ENCODE measurements at regions not wholly inside any gene's neighbourhood (a gene's known extent, or its start where the extent isn't known, plus 50 kb on each side); places are given as distances from the start of the nearest gene placed in this dataset.
"Not testable (repeated sequence)": the region's sequence is repeated elsewhere in the genome, so short reads cannot be mapped to it uniquely, and the experiment has no call there.

- Histone ChIP-seq H3K36me3 (ENCODE audit: control insufficient read depth in 3 of 3, insufficient read depth in 3 of 3, low read length in 3 of 3) (no peaks in the 10 kb centered on the region), H3K9me3 (ENCODE audit: control insufficient read depth in 3 of 3, low read length in 3 of 3) (no peaks in the 10 kb centered on the region), H3K4me3 (ENCODE audit: low read length in 3 of 3) (no peak overlapping the region), H3K27ac (ENCODE audit: low read depth, low read length) (no peak overlapping the region), H3K4me1 (ENCODE audit: control insufficient read depth in 3 of 3, insufficient read depth in 3 of 3, low read length in 3 of 3) (peaks cover 3 to 6% (median 6%) of the 10 kb centered on the region in 3 donors), H3K27me3 (ENCODE audit: control insufficient read depth in 3 of 3, insufficient read depth in 3 of 3, low read length in 3 of 3) (no peaks in the 10 kb centered on the region), H3K9ac (ENCODE audit: low read depth in 1 of 3, low read length in 3 of 3) (no peak overlapping the region)
These were observed 100.3 kb upstream of the ANK3 start for GRCh38 chr10:60490013-60490412.

DNA sequence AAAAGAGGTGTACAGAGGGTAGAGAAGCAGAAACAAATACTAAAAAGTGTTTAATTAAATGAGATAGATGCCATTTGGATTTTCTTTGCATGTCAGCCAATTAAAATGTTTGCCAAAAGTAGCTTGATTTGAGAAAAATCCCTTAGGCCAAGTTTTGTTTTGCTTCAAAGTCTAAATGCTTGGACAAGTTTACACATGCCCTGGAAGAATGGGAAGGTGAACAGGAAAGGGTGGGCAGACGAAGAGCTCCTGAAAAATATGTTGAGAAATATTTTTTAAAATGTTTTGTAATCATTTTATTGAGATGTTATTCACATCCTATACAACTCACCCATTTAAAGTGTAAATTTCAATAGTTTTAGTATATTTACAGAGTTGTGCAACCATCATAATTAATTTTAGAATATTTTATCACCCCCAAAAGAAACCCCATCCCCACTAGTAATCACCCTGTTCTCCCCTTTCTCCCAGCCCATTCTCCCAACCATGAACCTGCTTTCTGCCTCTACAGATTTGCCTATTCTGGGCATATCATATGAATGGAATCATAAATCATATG, 98.5 kb upstream of the ANK3 start:
- no peaks in the 10 kb centered on the region for H3K27me3 ChIP-seq (ENCODE audit: control insufficient read depth in 3 of 3, insufficient read depth in 3 of 3, low read length in 3 of 3)
- no peak overlapping the region for H3K9ac ChIP-seq (ENCODE audit: low read depth in 1 of 3, low read length in 3 of 3)
- no peaks in the 10 kb centered on the region for H3K9me3 ChIP-seq (ENCODE audit: control insufficient read depth in 3 of 3, low read length in 3 of 3)
- no peak overlapping the region for H3K4me3 ChIP-seq (ENCODE audit: low read length in 3 of 3)
- H3K36me3 ChIP-seq (ENCODE audit: control insufficient read depth in 3 of 3, insufficient read depth in 3 of 3, low read length in 3 of 3) = no peaks in the 10 kb centered on the region
- peaks cover 3 to 6% (median 6%) of the 10 kb centered on the region in 3 donors for H3K4me1 ChIP-seq (ENCODE audit: control insufficient read depth in 3 of 3, insufficient read depth in 3 of 3, low read length in 3 of 3)
- no peak overlapping the region for H3K27ac ChIP-seq (ENCODE audit: low read depth, low read length)

GRCh38 chr10:60487543-60487942, 97.9 kb upstream of the ANK3 start:
- no peak overlapping the region for H3K9ac ChIP-seq (ENCODE audit: low read depth in 1 of 3, low read length in 3 of 3)
- H3K4me3 ChIP-seq (ENCODE audit: low read length in 3 of 3) = no peak overlapping the region
- no peaks in the 10 kb centered on the region for H3K36me3 ChIP-seq (ENCODE audit: control insufficient read depth in 3 of 3, insufficient read depth in 3 of 3, low read length in 3 of 3)
- no peaks in the 10 kb centered on the region for H3K27me3 ChIP-seq (ENCODE audit: control insufficient read depth in 3 of 3, insufficient read depth in 3 of 3, low read length in 3 of 3)
- peaks cover 3 to 6% (median 6%) of the 10 kb centered on the region in 3 donors for H3K4me1 ChIP-seq (ENCODE audit: control insufficient read depth in 3 of 3, insufficient read depth in 3 of 3, low read length in 3 of 3)
- H3K27ac ChIP-seq (ENCODE audit: low read depth, low read length) = no peak overlapping the region
- no peaks in the 10 kb centered on the region for H3K9me3 ChIP-seq (ENCODE audit: control insufficient read depth in 3 of 3, low read length in 3 of 3)

DNA sequence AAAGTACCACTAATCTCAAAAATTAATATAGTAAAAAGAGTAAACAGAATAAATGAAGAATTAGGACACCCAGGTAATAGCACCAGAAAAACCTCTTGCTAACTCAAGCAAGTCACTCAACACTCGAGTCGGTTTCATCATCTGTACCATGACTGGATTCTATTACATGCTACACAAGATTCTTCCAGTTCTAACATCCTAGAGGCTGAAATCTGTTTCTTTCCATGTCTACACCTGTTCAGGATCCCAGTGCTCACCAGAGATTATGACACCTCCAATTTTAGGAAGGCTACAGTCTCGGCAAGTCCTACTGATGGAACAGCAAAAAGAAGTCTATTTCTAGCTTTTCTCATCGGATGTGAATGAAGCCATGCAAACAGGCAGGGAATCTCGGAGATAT, 95.3 kb upstream of the ANK3 start:
- no peaks in the 10 kb centered on the region for H3K36me3 ChIP-seq (ENCODE audit: control insufficient read depth in 3 of 3, insufficient read depth in 3 of 3, low read length in 3 of 3)
- H3K9ac ChIP-seq (ENCODE audit: low read depth in 1 of 3, low read length in 3 of 3) = no peak overlapping the region
- H3K4me3 ChIP-seq (ENCODE audit: low read length in 3 of 3) = no peak overlapping the region
- peaks cover 3 to 9% (median 5%) of the 10 kb centered on the region in 3 donors for H3K4me1 ChIP-seq (ENCODE audit: control insufficient read depth in 3 of 3, insufficient read depth in 3 of 3, low read length in 3 of 3)
- H3K27me3 ChIP-seq (ENCODE audit: control insufficient read depth in 3 of 3, insufficient read depth in 3 of 3, low read length in 3 of 3) = no peaks in the 10 kb centered on the region
- no peaks in the 10 kb centered on the region for H3K9me3 ChIP-seq (ENCODE audit: control insufficient read depth in 3 of 3, low read length in 3 of 3)
- H3K27ac ChIP-seq (ENCODE audit: low read depth, low read length) = no peak overlapping the region

DNA sequence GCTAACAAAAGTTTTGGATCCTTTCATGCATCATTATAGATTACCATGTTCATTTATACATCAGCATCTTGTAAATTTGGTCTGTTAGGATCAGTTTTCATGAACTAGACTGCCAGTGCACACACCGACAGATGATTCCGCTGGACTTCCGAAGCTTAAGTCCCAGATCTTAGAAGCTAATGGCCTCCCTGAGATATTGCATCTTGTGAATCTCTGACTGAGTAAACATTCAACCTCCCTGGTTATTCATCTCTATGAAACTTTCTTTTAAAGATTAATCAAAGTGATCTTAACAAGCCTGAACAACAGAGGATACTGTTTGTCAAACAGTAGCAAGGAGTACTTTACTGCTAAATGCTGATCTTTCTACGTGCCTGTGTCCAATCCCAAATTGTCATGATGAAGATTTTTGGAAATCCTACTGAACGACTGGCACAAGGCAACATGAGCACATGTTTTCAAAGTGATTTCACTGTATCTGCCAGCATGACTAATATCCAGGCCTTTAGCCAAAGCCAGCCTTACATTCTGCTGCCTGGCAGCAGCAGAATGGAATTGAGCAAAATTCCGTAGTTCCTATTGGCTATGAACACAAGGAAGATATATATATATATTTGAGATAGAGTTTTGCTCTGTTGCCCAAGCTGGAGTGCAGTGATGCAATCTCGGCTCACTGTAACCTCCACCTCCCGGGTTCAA, 91.3 kb upstream of the ANK3 start:
- Histone ChIP-seq H3K4me3 (ENCODE audit: low read length in 3 of 3) (no peak overlapping the region), H3K27ac (ENCODE audit: low read depth, low read length) (no peak overlapping the region), H3K36me3 (ENCODE audit: control insufficient read depth in 3 of 3, insufficient read depth in 3 of 3, low read length in 3 of 3) (no peaks in the 10 kb centered on the region), H3K9ac (ENCODE audit: low read depth in 1 of 3, low read length in 3 of 3) (no peak overlapping the region), H3K27me3 (ENCODE audit: control insufficient read depth in 3 of 3, insufficient read depth in 3 of 3, low read length in 3 of 3) (no peaks in the 10 kb centered on the region), H3K4me1 (ENCODE audit: control insufficient read depth in 3 of 3, insufficient read depth in 3 of 3, low read length in 3 of 3) (peaks cover 3 to 5% (median 3%) of the 10 kb centered on the region in 3 donors), H3K9me3 (ENCODE audit: control insufficient read depth in 3 of 3, low read length in 3 of 3) (no peaks in the 10 kb centered on the region)

DNA sequence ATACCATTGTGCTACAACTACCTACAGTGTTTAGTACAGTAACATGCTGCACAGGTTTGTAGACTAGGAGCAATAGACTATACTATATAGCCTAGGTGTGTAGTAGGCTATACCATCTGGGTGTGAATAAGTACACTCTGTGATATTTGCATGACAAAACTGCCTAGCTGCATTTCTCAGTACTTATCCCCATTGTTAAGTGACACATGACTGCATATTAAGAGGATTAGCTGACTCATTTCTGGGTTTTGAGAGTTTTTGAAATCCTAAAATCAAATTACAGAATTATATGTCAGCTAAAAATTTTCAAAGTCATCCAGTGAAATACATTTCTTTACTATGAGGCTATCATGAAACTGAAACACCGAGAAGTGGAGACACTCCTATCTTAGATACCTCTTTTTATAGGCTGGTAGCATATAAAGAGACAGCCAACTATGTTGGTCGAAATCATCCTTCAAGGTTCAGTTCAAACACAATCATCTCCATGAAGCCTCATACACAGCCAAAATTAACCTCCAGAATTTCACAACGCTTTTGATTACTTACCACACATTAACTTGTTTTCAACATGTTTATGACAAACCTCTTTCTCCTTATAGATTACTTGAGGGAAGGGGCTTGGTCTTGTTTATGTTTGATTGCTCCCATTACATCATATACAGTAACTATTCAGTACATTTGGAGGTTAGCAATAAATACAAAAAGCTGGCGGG, 89.8 kb upstream of the ANK3 start:
- no peak overlapping the region for H3K9ac ChIP-seq (ENCODE audit: low read depth in 1 of 3, low read length in 3 of 3)
- no peak overlapping the region for H3K27ac ChIP-seq (ENCODE audit: low read depth, low read length)
- H3K27me3 ChIP-seq (ENCODE audit: control insufficient read depth in 3 of 3, insufficient read depth in 3 of 3, low read length in 3 of 3) = no peaks in the 10 kb centered on the region
- no peaks in the 10 kb centered on the region for H3K36me3 ChIP-seq (ENCODE audit: control insufficient read depth in 3 of 3, insufficient read depth in 3 of 3, low read length in 3 of 3)
- no peak overlapping the region for H3K4me3 ChIP-seq (ENCODE audit: low read length in 3 of 3)
- H3K4me1 ChIP-seq (ENCODE audit: control insufficient read depth in 3 of 3, insufficient read depth in 3 of 3, low read length in 3 of 3) = peaks cover 0 to 5% (median 0%) of the 10 kb centered on the region in 3 donors
- no peaks in the 10 kb centered on the region for H3K9me3 ChIP-seq (ENCODE audit: control insufficient read depth in 3 of 3, low read length in 3 of 3)

DNA sequence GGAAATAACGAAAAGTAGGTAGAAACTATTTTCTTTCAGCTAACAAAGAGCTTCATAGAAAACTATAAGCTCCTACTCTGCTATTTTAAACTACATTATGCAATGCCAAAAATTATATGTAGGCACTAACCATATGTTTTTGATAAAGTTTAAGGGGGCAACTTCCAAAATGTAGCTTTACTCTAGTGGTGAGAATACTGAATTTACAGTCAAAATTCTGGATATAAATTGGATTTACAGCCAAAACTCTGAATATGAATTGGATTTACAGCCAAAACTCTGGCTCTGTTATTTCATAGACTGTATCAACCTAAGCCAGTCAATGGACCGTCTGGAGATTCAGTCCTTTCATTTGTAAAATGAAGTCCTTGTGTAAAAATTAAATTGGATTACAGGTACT, 86.8 kb upstream of the ANK3 start:
- no peak overlapping the region for H3K9ac ChIP-seq (ENCODE audit: low read depth in 1 of 3, low read length in 3 of 3)
- peaks cover 0 to 5% (median 0%) of the 10 kb centered on the region in 3 donors for H3K4me1 ChIP-seq (ENCODE audit: control insufficient read depth in 3 of 3, insufficient read depth in 3 of 3, low read length in 3 of 3)
- H3K36me3 ChIP-seq (ENCODE audit: control insufficient read depth in 3 of 3, insufficient read depth in 3 of 3, low read length in 3 of 3) = no peaks in the 10 kb centered on the region
- H3K4me3 ChIP-seq (ENCODE audit: low read length in 3 of 3) = no peak overlapping the region
- no peaks in the 10 kb centered on the region for H3K27me3 ChIP-seq (ENCODE audit: control insufficient read depth in 3 of 3, insufficient read depth in 3 of 3, low read length in 3 of 3)
- H3K27ac ChIP-seq (ENCODE audit: low read depth, low read length) = no peak overlapping the region
- no peaks in the 10 kb centered on the region for H3K9me3 ChIP-seq (ENCODE audit: control insufficient read depth in 3 of 3, low read length in 3 of 3)

DNA sequence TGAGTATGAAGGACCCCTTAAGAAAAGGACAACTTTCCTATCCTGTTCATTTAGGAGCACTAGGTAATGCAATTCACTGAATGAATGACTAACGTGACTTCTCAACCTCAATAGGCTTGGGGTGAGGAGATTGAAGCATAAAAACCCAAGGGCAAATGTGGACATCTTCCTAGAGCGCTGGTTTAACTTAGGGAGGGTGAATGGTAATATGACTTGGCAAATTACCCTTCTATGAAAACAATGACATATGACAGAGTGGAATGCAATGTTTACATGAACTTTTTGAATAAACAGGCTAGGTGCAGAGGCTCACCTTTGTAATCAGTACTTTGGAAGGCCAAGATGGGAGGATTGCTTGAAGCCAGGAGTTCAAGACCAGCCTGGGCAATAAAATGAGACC, 83.9 kb upstream of the ANK3 start:
- Histone ChIP-seq H3K9me3 (ENCODE audit: control insufficient read depth in 3 of 3, low read length in 3 of 3) (no peaks in the 10 kb centered on the region), H3K36me3 (ENCODE audit: control insufficient read depth in 3 of 3, insufficient read depth in 3 of 3, low read length in 3 of 3) (no peaks in the 10 kb centered on the region), H3K27ac (ENCODE audit: low read depth, low read length) (no peak overlapping the region), H3K4me1 (ENCODE audit: control insufficient read depth in 3 of 3, insufficient read depth in 3 of 3, low read length in 3 of 3) (no peaks in the 10 kb centered on the region), H3K27me3 (ENCODE audit: control insufficient read depth in 3 of 3, insufficient read depth in 3 of 3, low read length in 3 of 3) (no peaks in the 10 kb centered on the region), H3K4me3 (ENCODE audit: low read length in 3 of 3) (no peak overlapping the region), H3K9ac (ENCODE audit: low read depth in 1 of 3, low read length in 3 of 3) (no peak overlapping the region)

GRCh38 chr10:60470091-60470490, 80.4 kb upstream of the ANK3 start:
- Histone ChIP-seq H3K27ac (ENCODE audit: low read depth, low read length) (no peak overlapping the region), H3K4me3 (ENCODE audit: low read length in 3 of 3) (no peak overlapping the region), H3K36me3 (ENCODE audit: control insufficient read depth in 3 of 3, insufficient read depth in 3 of 3, low read length in 3 of 3) (no peaks in the 10 kb centered on the region), H3K9me3 (ENCODE audit: control insufficient read depth in 3 of 3, low read length in 3 of 3) (no peaks in the 10 kb centered on the region), H3K9ac (ENCODE audit: low read depth in 1 of 3, low read length in 3 of 3) (no peak overlapping the region), H3K27me3 (ENCODE audit: control insufficient read depth in 3 of 3, insufficient read depth in 3 of 3, low read length in 3 of 3) (no peaks in the 10 kb centered on the region), H3K4me1 (ENCODE audit: control insufficient read depth in 3 of 3, insufficient read depth in 3 of 3, low read length in 3 of 3) (no peaks in the 10 kb centered on the region)

DNA sequence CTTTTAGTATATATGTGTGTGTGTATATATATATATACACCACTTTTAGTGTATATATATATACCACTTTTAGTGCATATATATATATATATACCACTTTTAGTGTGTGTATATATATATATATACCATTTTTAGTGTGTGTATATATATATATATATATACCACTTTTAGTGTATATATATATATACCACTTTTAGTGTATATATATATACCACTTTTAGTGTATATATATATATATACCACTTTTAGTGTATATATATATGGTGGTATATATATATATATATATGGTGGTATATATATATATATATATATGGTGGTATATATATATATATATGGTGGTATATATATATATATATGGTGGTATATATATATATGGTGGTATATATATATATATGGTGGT, 79.5 kb upstream of the ANK3 start:
- not testable (repeated sequence) for H3K27ac ChIP-seq (ENCODE audit: low read depth, low read length); H3K9ac ChIP-seq (ENCODE audit: low read depth in 1 of 3, low read length in 3 of 3); H3K4me3 ChIP-seq (ENCODE audit: low read length in 3 of 3); H3K27me3 ChIP-seq (ENCODE audit: control insufficient read depth in 3 of 3, insufficient read depth in 3 of 3, low read length in 3 of 3); H3K36me3 ChIP-seq (ENCODE audit: control insufficient read depth in 3 of 3, insufficient read depth in 3 of 3, low read length in 3 of 3); H3K9me3 ChIP-seq (ENCODE audit: control insufficient read depth in 3 of 3, low read length in 3 of 3); H3K4me1 ChIP-seq (ENCODE audit: control insufficient read depth in 3 of 3, insufficient read depth in 3 of 3, low read length in 3 of 3)
